ENCODE measurements at regions not wholly inside any gene's neighbourhood (a gene's known extent, or its start where the extent isn't known, plus 50 kb on each side); places are given as distances from the start of the nearest gene placed in this dataset.

- no peak overlapping the region for H3K4me3 Mint-ChIP-seq
- H3K36me3 Mint-ChIP-seq (ENCODE audit: low read depth): no peaks in the 10 kb centered on the region
- no peak overlapping the region for H3K27ac Mint-ChIP-seq
- no peaks in the 10 kb centered on the region for H3K27me3 Mint-ChIP-seq (ENCODE audit: low read depth)
- no peak for DNase-seq (ENCODE audit: low spot score)
- no peaks in the 10 kb centered on the region for H3K4me1 Mint-ChIP-seq (ENCODE audit: low read depth)
- H3K9me3 Mint-ChIP-seq: no peaks in the 10 kb centered on the region
These were observed 286.5 kb downstream of the GLRX3 start for GRCh38 chr10:130422366-130423324.

GRCh38 chr10:130423455-130424305 lies 287.5 kb downstream of the GLRX3 start:
- Mint-ChIP-seq H3K9me3 (no peaks in the 10 kb centered on the region), H3K4me3 (no peak overlapping the region), H3K27ac (no peak overlapping the region), H3K36me3 (ENCODE audit: low read depth) (no peaks in the 10 kb centered on the region), H3K4me1 (ENCODE audit: low read depth) (no peaks in the 10 kb centered on the region), H3K27me3 (ENCODE audit: low read depth) (no peaks in the 10 kb centered on the region)
- DNase-seq (ENCODE audit: low spot score): no peak

- no peak overlapping the region for H3K4me3 Mint-ChIP-seq
- no peak overlapping the region for H3K27ac Mint-ChIP-seq
- H3K27me3 Mint-ChIP-seq (ENCODE audit: low read depth): no peaks in the 10 kb centered on the region
- H3K36me3 Mint-ChIP-seq (ENCODE audit: low read depth): no peaks in the 10 kb centered on the region
- no peaks in the 10 kb centered on the region for H3K9me3 Mint-ChIP-seq
- no peaks in the 10 kb centered on the region for H3K4me1 Mint-ChIP-seq (ENCODE audit: low read depth)
- no peak for DNase-seq (ENCODE audit: low spot score)
These were observed 288.2 kb downstream of the GLRX3 start for GRCh38 chr10:130424418-130424817.

GRCh38 chr10:130425169-130425568 lies 289.0 kb downstream of the GLRX3 start:
- H3K4me3 Mint-ChIP-seq: no peak overlapping the region
- H3K36me3 Mint-ChIP-seq (ENCODE audit: low read depth): no peaks in the 10 kb centered on the region
- no peaks in the 10 kb centered on the region for H3K27me3 Mint-ChIP-seq (ENCODE audit: low read depth)
- no peak overlapping the region for H3K27ac Mint-ChIP-seq
- DNase-seq (ENCODE audit: low spot score): no peak
- no peaks in the 10 kb centered on the region for H3K9me3 Mint-ChIP-seq
- no peaks in the 10 kb centered on the region for H3K4me1 Mint-ChIP-seq (ENCODE audit: low read depth)

- Mint-ChIP-seq H3K27me3 (ENCODE audit: low read depth) (no peaks in the 10 kb centered on the region), H3K27ac (no peak overlapping the region)
- no peak for DNase-seq (ENCODE audit: low spot score)
These were observed 289.8 kb downstream of the GLRX3 start for GRCh38 chr10:130425881-130426435.

GRCh38 chr10:130427216-130427722 lies 291.1 kb downstream of the GLRX3 start:
- no peak overlapping the region for H3K4me3 Mint-ChIP-seq
- no peak for DNase-seq (ENCODE audit: low spot score)
- no peaks in the 10 kb centered on the region for H3K36me3 Mint-ChIP-seq (ENCODE audit: low read depth)
- H3K9me3 Mint-ChIP-seq: no peaks in the 10 kb centered on the region
- no peaks in the 10 kb centered on the region for H3K27me3 Mint-ChIP-seq (ENCODE audit: low read depth)
- no peaks in the 10 kb centered on the region for H3K4me1 Mint-ChIP-seq (ENCODE audit: low read depth)
- no peak overlapping the region for H3K27ac Mint-ChIP-seq

More at GRCh38 chr10:130425881-130426435, 289.8 kb downstream of the GLRX3 start:
- H3K4me3 Mint-ChIP-seq: no peak overlapping the region
- no peaks in the 10 kb centered on the region for H3K4me1 Mint-ChIP-seq (ENCODE audit: low read depth)
- no peaks in the 10 kb centered on the region for H3K9me3 Mint-ChIP-seq
- no peaks in the 10 kb centered on the region for H3K36me3 Mint-ChIP-seq (ENCODE audit: low read depth)

GRCh38 chr10:130428936-130429335 lies 292.7 kb downstream of the GLRX3 start:
- no peak overlapping the region for H3K4me3 Mint-ChIP-seq
- no peak for DNase-seq (ENCODE audit: low spot score)
- no peaks in the 10 kb centered on the region for H3K27me3 Mint-ChIP-seq (ENCODE audit: low read depth)
- H3K36me3 Mint-ChIP-seq (ENCODE audit: low read depth): no peaks in the 10 kb centered on the region
- no peak overlapping the region for H3K27ac Mint-ChIP-seq
- no peaks in the 10 kb centered on the region for H3K4me1 Mint-ChIP-seq (ENCODE audit: low read depth)
- H3K9me3 Mint-ChIP-seq: no peaks in the 10 kb centered on the region

- no peaks in the 10 kb centered on the region for H3K27me3 Mint-ChIP-seq (ENCODE audit: low read depth)
- no peaks in the 10 kb centered on the region for H3K9me3 Mint-ChIP-seq
- H3K4me1 Mint-ChIP-seq (ENCODE audit: low read depth): no peaks in the 10 kb centered on the region
- DNase-seq (ENCODE audit: low spot score): no peak
- no peaks in the 10 kb centered on the region for H3K36me3 Mint-ChIP-seq (ENCODE audit: low read depth)
- H3K4me3 Mint-ChIP-seq: no peak overlapping the region
- no peak overlapping the region for H3K27ac Mint-ChIP-seq
These were observed 293.6 kb downstream of the GLRX3 start for GRCh38 chr10:130429809-130430208.

- Mint-ChIP-seq H3K27ac (no peak overlapping the region), H3K4me3 (no peak overlapping the region), H3K9me3 (no peaks in the 10 kb centered on the region), H3K36me3 (ENCODE audit: low read depth) (no peaks in the 10 kb centered on the region), H3K27me3 (ENCODE audit: low read depth) (no peaks in the 10 kb centered on the region), H3K4me1 (ENCODE audit: low read depth) (no peaks in the 10 kb centered on the region)
- DNase-seq (ENCODE audit: low spot score): no peak
These were observed 294.1 kb downstream of the GLRX3 start for GRCh38 chr10:130430291-130430690.

GRCh38 chr10:130430852-130431704 lies 294.9 kb downstream of the GLRX3 start:
- no peak for DNase-seq (ENCODE audit: low spot score)
- Mint-ChIP-seq H3K27me3 (ENCODE audit: low read depth) (no peaks in the 10 kb centered on the region), H3K36me3 (ENCODE audit: low read depth) (no peaks in the 10 kb centered on the region), H3K9me3 (no peaks in the 10 kb centered on the region), H3K4me3 (no peak overlapping the region), H3K4me1 (ENCODE audit: low read depth) (no peaks in the 10 kb centered on the region), H3K27ac (no peak overlapping the region)

- H3K9me3 Mint-ChIP-seq: no peaks in the 10 kb centered on the region
- no peak for DNase-seq (ENCODE audit: low spot score)
- H3K4me3 Mint-ChIP-seq: no peak overlapping the region
- H3K27ac Mint-ChIP-seq: no peak overlapping the region
- no peaks in the 10 kb centered on the region for H3K36me3 Mint-ChIP-seq (ENCODE audit: low read depth)
- no peaks in the 10 kb centered on the region for H3K27me3 Mint-ChIP-seq (ENCODE audit: low read depth)
- H3K4me1 Mint-ChIP-seq (ENCODE audit: low read depth): no peaks in the 10 kb centered on the region
These were observed 296.1 kb downstream of the GLRX3 start for GRCh38 chr10:130432271-130432670.

- no peaks in the 10 kb centered on the region for H3K4me1 Mint-ChIP-seq (ENCODE audit: low read depth)
These were observed 296.7 kb downstream of the GLRX3 start for GRCh38 chr10:130432850-130433249.

More at GRCh38 chr10:130432850-130433249, 296.7 kb downstream of the GLRX3 start:
- Mint-ChIP-seq H3K27ac (no peak overlapping the region), H3K4me3 (no peak overlapping the region), H3K36me3 (ENCODE audit: low read depth) (no peaks in the 10 kb centered on the region), H3K9me3 (no peaks in the 10 kb centered on the region), H3K27me3 (ENCODE audit: low read depth) (no peaks in the 10 kb centered on the region)
- DNase-seq (ENCODE audit: low spot score): no peak
